ENCODE measurements at regions not wholly inside any gene's neighbourhood (a gene's known extent, or its start where the extent isn't known, plus 50 kb on each side); places are given as distances from the start of the nearest gene placed in this dataset.

GRCh38 chr18:2172881-2173280 lies 398.4 kb downstream of the METTL4 start:
- DNase-seq (ENCODE audit: low read depth in 3 of 3): no peak

DNA sequence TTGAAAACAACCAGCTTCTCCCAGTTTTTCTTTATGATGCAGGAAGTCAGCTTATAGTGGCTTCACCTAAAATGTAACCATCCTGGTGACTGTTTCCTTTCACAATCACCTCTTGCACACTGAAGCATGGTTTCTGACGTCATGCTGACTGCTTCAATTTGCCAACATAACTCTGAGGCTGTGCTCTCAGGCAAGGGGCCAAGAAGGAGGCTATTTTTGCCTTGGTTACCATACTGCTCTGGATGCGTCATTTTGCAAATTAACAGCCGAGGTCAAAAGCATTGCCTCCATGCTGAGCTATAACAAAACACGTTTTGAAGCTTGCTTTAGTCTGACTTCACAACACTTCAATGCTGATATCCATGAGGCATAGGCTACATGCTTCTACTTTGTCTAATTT lies 397.8 kb downstream of the METTL4 start:
- DNase-seq (ENCODE audit: low read depth in 3 of 3): no peak

DNA sequence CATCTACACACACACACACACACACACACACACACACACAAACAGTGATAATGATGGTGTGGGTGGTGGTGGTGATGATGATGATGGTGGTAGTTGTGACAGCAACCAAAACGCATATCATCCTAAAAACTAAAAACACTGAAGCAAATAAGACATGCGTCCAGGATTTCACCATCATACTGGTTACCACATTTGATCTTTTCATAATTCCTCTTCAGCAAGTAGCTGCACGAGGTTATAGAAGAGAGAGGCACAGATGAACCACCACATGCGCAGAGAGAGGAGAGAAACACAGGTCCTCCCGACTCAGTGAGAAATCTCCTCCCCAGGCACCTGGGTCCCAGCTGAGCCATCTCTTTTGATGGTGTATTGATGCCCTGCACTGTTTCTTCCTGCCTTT lies 393.3 kb downstream of the METTL4 start:
- DNase-seq (ENCODE audit: low read depth in 3 of 3): no peak

GRCh38 chr18:2179498-2180183 lies 391.7 kb downstream of the METTL4 start:
- no peak for DNase-seq (ENCODE audit: low read depth in 3 of 3)

DNA sequence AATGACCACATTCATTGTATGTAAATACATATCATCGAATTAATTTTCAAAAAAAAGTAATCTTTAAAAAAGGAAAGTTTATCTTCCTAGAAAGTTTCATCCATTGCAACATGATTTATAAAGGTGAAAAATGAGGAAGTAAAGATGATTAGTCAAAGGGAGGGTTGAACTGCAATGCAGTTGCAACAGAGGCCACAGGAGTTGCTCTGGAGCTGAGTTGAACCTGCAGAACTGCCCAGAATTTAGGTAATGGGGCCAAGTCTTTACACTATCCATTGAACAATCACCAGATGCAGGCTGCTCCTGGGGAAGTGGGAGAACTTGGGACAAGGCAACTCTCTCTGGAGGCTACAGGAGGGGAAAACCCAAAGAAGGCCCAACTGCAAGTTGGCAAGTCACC lies 390.7 kb downstream of the METTL4 start:
- no peak for DNase-seq (ENCODE audit: low read depth in 3 of 3)

DNA sequence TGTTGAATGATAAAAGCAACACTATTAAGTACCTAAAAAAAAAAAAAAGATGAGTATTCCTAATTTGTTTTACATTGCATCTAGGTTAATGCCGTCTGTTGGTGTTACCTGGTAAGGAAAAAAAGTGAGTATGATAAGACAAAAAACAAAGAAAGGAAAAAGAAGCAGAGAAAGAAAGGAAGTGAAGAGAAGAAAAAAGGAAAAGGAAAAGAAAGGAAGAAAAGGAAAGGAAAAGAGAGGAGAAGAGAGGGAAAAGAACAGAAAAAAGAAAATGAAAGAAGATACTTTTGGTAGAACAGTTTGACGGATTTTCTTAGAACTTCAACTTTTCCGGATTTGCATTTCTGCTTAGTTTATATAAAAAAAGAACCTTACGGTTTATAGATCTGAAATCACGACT lies 387.9 kb downstream of the METTL4 start:
- DNase-seq (ENCODE audit: low read depth in 3 of 3): no peak

DNA sequence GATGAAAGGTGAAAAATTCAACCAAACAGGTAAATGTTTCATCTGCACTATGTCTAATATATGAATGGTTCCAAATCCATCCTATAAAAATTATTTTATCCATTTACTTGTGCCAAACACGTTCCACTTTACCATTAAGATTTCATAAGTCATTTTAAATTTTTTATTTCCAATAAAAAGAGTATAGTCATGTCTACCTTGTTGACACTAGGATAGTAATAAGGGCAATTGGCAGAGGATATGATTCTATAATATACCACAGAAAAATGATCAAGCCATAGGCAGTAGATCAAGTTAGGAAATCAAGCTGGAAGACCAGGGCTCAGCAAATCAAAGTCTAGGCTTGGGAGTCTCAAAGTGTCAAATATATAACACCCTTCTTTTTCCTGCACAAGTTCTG lies 384.3 kb downstream of the METTL4 start:
- no peak for DNase-seq (ENCODE audit: low read depth in 3 of 3)

DNA sequence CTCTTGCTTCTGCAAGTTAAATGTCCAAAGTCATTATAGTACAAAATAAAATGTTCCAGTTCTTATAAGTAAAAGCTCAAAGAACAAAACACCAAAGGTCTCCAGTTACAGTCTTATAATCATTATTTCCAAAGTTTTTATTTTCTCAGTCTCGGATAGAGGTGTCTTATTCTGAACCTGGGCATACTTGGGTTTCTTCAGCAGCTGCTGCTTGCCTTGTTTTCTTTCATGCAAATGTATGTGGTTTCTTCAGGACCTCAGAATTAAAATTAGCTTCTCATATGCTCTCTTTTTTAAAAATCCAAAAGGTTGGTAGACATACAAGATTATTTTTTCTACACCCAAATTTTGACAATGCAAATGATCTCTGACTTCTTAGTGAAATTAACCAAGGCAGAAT lies 383.0 kb downstream of the METTL4 start:
- DNase-seq (ENCODE audit: low read depth in 3 of 3): no peak

DNA sequence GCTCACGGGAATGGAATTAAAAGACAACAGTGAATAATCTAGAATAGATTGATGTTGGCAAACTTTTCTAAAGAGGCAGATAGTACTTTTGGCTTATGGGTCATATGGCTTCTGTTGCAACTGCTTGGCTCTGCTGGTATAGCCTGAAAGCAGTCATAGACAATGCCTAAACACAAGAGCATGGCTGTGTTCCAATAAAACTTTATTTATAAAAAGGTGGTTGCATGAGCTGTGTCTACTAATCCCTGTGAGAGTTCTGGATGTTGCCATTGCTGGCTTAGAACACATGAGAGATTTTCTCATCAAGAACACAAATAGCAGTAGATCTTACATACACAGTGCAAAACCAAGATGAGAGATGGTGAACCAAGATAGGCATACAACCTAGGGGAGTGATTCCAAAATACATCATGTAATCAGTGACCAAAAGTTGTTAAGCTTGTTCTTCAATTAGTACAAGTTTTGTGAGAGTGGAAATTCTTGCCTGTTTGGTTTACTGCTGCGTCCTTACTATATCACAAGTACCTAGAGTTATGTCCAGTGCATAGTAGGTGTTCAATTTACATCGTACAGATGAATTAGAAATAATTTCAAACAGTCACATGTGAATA lies 380.0 kb downstream of the METTL4 start:
- no peak for DNase-seq (ENCODE audit: low read depth in 3 of 3)

- DNase-seq (ENCODE audit: low read depth in 3 of 3): no peak
Observed at GRCh38 chr18:2192562-2192961, 378.7 kb downstream of the METTL4 start.

- DNase-seq (ENCODE audit: low read depth in 3 of 3): no peak
Observed at GRCh38 chr18:2197946-2198345, 373.4 kb downstream of the METTL4 start.

DNA sequence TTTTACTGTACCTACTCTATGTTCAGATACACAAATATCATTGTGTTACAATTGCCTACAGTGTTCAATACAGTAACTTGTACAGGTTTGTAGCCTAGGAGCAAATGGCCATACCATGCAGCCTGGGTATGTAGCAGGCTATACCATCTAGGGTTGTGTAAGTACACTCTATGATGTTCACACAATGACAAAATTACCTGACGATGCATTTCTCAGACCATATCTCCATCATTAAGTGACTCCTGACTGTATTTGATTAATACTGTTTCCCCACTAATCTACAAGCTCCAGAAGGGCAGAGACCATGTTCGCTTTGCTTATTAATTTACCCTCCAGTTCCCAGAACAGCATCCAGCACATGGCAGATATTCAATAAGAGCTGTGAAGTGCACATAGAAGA lies 372.2 kb downstream of the METTL4 start:
- no peak for DNase-seq (ENCODE audit: low read depth in 3 of 3)

DNA sequence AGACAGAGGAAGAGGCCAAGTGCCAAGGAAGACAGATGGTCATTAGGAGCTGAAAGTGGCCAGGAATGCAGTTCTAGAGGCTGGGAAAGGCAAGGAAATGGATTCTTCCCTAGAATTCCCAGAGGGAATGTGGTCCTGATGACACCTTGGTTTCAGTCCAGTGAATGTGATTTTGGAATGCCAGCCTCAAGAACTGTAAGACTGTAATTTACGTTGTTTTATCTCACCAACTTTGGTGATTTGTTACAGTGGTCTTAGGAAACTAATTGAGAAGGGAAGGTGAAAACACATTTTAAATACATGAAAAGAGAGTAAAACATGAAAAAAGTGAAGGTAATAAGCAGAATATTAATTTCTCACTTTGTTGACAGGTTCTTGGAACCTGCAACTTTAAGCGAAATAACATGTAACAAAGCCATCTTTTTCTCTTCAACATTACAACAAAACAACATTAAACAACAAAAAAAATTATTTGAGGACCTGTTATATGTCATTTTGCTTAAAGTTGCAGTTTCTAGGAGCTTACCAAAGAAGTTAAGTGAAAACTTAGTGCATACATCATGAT lies 370.2 kb downstream of the METTL4 start:
- no peak for DNase-seq (ENCODE audit: low read depth in 3 of 3)

GRCh38 chr18:2204736-2205135 lies 366.6 kb downstream of the METTL4 start:
- DNase-seq (ENCODE audit: low read depth in 3 of 3): no peak

DNA sequence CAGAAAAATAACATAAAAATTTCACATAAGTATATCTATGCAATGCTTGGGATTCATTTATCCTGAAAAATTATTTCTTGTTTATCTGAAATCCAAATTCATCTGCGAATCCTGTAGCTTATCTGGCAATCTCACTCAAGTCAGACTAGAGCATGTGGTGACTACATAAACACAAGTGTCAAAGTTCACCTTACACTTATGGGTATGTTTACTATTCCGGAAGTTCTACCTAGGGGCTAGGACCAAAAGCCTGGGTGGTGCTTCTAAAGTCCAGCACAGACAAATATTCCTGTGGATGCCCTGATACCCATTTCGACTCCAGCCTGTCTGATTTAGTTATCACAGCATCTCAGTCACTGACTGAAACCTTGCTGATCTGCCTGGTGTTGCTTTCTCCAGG lies 364.0 kb downstream of the METTL4 start:
- DNase-seq (ENCODE audit: low read depth in 3 of 3): no peak

DNA sequence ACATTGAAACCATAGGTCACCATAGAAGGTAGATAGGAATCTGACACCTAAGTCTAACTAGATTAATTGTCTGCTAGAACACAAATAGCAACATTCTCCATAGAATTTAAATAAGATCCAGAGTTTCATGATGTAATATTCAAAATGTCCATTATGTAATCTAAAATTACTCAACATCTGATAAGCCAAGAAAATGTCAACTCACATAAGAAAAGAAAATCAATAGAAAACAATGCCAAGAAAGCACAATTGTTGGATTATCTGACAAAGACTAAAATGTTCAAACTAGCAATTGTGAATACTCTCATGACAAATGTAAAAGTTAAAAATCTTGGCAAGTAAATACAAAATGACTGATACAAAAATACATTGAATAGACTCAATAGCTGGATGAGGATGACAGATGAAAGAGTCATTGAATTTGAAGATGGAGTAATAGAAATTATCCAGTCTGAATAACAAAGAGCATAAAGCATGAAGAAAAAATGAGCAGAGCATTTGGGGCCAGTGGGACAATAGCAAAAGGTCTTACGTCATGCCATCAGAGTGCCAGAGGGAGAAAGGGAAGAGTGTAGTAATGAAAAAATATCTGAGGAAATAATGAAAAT lies 358.6 kb downstream of the METTL4 start:
- no peak for DNase-seq (ENCODE audit: low read depth in 3 of 3)

DNA sequence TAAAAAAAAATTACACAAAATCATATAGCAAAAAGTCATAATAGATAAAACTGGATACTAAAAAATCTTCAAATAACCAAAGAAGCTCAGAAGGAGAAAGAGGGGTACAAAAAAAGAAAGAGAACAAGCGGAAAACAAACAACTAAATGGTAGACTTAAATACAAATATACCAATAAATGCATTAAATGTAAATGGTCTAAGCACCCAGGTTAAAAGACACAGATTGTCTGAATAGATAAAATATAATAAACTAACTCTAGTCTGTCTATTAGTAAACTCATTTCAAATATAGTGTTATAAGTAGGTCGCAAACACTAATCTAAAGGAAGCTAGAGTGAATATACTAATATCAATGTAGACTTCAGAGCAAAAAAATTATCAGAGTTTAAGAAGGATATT lies 357.4 kb downstream of the METTL4 start:
- DNase-seq (ENCODE audit: low read depth in 3 of 3): no peak

DNA sequence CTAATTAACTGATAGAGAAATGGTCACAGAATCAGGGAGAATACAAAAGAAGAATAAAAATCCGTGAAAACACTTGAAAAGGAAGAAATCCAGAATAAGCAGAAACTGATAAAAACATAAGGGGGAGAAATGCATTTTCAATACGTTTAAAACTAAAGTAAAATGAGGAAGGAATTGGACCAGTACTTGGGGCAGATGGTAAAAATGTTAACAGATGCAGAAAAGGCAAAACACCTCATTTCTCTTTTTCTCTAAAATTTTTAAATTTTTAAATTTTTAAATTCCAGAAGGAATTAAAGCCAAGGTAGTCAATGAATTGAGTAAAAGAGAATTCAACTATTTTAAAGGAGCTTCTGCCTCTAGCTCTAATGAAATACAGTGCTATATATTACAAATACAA lies 353.9 kb downstream of the METTL4 start:
- DNase-seq (ENCODE audit: low read depth in 3 of 3): no peak

DNA sequence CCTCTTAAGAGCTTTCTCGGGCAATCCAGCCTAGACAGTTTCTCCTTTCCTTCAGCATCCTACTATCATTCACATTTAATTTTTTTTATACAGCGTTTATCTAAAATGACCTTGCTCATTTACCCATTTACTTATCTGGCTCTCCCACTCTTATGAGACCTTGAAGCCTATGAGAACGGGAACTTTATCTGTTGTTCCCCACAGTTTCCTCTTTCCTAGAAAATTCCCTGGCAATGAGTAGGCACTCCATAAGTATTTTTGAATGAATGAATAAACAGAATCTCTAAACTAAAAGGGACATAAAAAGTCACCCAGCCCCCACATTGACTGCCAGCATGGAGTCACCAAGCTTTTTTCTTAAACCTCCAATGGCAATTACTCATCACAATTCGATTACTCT lies 353.2 kb downstream of the METTL4 start:
- DNase-seq (ENCODE audit: low read depth in 3 of 3): no peak

- no peak for DNase-seq (ENCODE audit: low read depth in 3 of 3)
Observed at GRCh38 chr18:2219706-2220105, 351.6 kb downstream of the METTL4 start.

- DNase-seq (ENCODE audit: low read depth in 3 of 3): no peak
Observed at GRCh38 chr18:2222270-2223185, 348.8 kb downstream of the METTL4 start.

DNA sequence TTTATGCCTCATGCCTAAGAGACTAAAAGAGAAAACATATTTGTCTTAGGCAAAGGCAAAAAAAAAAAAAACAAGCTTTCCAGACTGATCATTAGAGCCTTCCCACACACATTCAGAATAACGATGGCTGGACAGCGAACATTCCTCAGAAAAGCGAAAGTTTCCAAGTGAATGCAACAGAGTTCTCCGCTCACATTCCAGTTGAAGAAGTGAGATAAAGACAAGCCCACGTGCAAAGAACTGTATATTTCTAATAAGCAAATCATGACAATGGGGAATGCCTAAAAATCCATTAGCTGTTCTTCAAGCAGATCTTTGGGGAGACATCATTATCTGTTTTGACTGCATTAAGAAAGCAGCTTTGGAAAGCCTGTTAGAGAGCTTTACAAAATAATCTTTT lies 347.9 kb downstream of the METTL4 start:
- DNase-seq (ENCODE audit: low read depth in 3 of 3): no peak
